ENCODE measurements at regions not wholly inside any gene's neighbourhood (a gene's known extent, or its start where the extent isn't known, plus 50 kb on each side); places are given as distances from the start of the nearest gene placed in this dataset.

DNA sequence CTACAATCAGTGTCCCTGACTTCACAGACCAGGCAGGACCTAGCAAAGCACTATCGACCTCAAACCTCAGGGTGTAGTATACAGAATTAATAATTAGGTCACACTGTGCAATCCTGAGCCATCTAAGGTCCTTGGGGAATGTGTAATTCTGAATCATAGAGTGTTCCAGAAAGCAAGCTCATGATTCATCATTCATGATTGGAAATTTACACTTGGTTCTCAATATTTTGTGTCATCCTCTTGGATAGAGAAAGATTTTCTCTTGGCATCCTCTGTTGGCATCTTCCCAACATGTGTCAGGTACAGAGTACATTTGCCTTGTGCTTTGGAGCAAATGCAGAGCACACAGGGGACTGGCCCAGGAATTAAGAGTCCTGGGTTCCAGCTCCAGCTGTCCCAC lies 245.0 kb upstream of the NT5C1B start:
- no peaks in the 10 kb centered on the region for H3K27me3 ChIP-seq
- H3K4me1 ChIP-seq = peaks cover 5 to 7% of the 10 kb centered on the region in 2 donors
- DNase-seq = no peak
- no peak for TF ChIP-seq POLR2A (IDR thresholded peaks at IDR 0.05)
- TF ChIP-seq, protein P1, sequence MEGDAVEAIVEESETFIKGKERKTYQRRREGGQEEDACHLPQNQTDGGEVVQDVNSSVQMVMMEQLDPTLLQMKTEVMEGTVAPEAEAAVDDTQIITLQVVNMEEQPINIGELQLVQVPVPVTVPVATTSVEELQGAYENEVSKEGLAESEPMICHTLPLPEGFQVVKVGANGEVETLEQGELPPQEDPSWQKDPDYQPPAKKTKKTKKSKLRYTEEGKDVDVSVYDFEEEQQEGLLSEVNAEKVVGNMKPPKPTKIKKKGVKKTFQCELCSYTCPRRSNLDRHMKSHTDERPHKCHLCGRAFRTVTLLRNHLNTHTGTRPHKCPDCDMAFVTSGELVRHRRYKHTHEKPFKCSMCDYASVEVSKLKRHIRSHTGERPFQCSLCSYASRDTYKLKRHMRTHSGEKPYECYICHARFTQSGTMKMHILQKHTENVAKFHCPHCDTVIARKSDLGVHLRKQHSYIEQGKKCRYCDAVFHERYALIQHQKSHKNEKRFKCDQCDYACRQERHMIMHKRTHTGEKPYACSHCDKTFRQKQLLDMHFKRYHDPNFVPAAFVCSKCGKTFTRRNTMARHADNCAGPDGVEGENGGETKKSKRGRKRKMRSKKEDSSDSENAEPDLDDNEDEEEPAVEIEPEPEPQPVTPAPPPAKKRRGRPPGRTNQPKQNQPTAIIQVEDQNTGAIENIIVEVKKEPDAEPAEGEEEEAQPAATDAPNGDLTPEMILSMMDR (IDR thresholded peaks at IDR 0.05) = no peak
- intact Hi-C loops (cut with DNase I) = no loop called here
- no peaks in the 10 kb centered on the region for H3K9me3 ChIP-seq
- H3K4me3 ChIP-seq (replicated peaks in 1 of 3) = no peak overlapping the region
- 50 to 93% methylated on average over 1 of the region's 1 CpG for WGBS, 2 donors
- H3K36me3 ChIP-seq = no peaks in the 10 kb centered on the region
- H3K27ac ChIP-seq = no peak overlapping the region

DNA sequence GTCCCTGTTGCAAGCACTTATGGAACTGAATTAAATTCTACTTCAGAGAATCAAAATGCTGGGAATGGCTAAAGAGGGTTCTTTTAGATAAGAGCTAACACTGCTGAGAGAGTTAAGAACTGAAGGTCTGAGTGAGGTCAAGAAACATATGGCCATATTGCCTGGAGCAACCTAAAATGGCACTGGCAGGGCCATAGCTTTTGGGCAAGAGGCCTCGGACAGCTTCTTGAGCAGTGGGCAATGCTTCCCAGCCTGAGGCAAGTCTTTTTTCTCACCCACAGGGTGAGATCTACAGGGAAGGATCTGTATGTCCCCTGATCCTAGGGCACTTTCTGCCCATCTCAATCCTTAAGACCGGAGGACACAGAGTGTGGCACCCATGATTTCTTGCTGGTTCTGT lies 244.6 kb upstream of the NT5C1B start:
- TF ChIP-seq, protein P1 (IDR thresholded peaks at IDR 0.05) = no peak
- TF ChIP-seq POLR2A (IDR thresholded peaks at IDR 0.05) = no peak
- H3K27ac ChIP-seq = no peak overlapping the region
- 85 to 95% methylated on average over 2 of the region's 2 CpGs for WGBS, 2 donors

DNA sequence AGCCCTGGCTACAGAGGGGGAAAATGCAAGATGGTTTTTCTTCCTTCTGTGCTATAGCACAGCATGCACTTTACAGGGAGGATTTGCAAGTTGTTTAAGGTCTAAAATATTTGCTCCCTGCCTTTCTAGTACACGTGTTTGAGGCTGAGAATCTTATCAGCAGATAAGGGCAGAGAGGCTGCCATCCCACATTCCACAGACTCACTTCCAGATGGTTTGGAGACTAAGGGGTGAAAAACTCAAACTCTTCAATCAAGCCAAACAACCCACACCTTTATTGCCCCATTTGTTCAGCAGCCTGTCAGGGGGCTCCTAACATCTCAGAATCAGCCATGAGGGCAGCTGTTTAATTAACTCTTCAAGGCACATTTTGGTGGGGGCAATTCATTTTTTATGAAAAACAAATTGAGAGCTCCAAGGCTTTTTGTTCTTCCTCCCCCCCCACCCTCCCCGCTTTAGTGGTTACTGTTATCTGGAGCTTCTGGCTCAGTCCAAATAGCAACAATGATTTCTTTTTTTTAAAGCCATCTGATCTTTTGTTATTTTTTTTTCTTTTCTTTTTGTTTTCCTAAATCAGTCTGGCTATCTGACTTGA lies 242.6 kb upstream of the NT5C1B start:
- Histone ChIP-seq H3K4me3 (replicated peaks in 1 of 3) (no peak overlapping the region), H3K27ac (no peak overlapping the region), H3K4me1 (peaks cover 9 to 10% of the 10 kb centered on the region in 2 donors), H3K36me3 (no peaks in the 10 kb centered on the region), H3K9me3 (no peaks in the 10 kb centered on the region), H3K27me3 (no peaks in the 10 kb centered on the region)
- no peak for DNase-seq
- intact Hi-C loops (cut with DNase I) = no loop called here
- no peak for TF ChIP-seq POLR2A (IDR thresholded peaks at IDR 0.05)
- TF ChIP-seq, protein P1 (IDR thresholded peaks at IDR 0.05) = no peak
- WGBS, 2 donors = 64 to 71% methylated on average over 2 of the region's 2 CpGs

More for the DNA sequence above, 244.6 kb upstream of the NT5C1B start:
- no peaks in the 10 kb centered on the region for H3K27me3 ChIP-seq
- H3K9me3 ChIP-seq = no peaks in the 10 kb centered on the region
- H3K36me3 ChIP-seq = no peaks in the 10 kb centered on the region
- H3K4me3 ChIP-seq (replicated peaks in 1 of 3) = no peak overlapping the region
- DNase-seq = no peak
- intact Hi-C loops (cut with DNase I) = no loop called here
- peaks cover 9 to 10% of the 10 kb centered on the region in 2 donors for H3K4me1 ChIP-seq

DNA sequence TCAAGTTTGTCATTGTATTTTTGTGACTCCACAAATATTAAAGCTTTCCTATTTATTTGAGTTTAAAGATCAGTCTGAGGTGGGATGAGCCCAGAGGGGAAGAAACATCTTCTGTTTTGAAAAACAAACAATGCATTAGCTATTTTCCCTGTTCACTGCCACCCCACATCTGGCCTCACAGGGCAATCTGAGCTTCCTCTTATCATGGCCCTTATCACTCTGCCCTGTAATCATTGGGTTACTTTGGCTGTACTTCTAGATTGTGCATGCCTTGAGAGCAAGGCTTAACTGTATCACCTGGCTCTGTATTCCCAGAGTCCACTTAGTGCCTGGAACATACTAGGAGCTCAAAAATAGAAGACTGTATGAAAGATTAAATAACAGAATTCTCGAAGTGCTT lies 241.6 kb upstream of the NT5C1B start:
- intact Hi-C loops (cut with DNase I) = no loop called here
- WGBS, 2 donors = 82 to 90% methylated on average over 1 of the region's 1 CpG
- Histone ChIP-seq H3K27me3 (no peaks in the 10 kb centered on the region), H3K4me1 (peaks cover 9 to 10% of the 10 kb centered on the region in 2 donors), H3K4me3 (replicated peaks in 1 of 3) (no peak overlapping the region), H3K9me3 (no peaks in the 10 kb centered on the region), H3K36me3 (no peaks in the 10 kb centered on the region), H3K27ac (no peak overlapping the region)
- DNase-seq = no peak
- TF ChIP-seq POLR2A (IDR thresholded peaks at IDR 0.05) = no peak
- TF ChIP-seq, protein P1 (IDR thresholded peaks at IDR 0.05) = no peak

DNA sequence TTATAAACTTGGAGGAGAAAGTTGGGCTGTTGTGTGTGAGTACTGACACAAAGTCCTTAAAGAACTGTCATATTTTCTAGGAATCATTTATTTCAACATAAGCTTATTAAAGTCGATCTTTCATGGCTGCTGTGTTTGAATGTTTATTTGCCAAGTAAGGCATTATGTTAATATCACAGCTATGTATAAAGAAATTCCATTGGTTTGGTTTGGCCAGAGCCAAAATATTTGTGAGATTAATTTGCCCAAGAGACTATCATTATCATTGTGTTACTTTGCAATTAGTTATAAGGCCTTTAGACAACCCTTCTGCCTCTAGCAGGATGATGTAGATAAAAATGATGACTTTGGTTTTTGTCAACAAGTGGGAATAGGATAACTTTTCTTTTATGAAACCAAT lies 240.6 kb upstream of the NT5C1B start:
- no peak for TF ChIP-seq POLR2A (IDR thresholded peaks at IDR 0.05)
- TF ChIP-seq, protein P1 (IDR thresholded peaks at IDR 0.05) = no peak
- Histone ChIP-seq H3K4me1 (peaks cover 9 to 10% of the 10 kb centered on the region in 2 donors), H3K9me3 (no peaks in the 10 kb centered on the region), H3K36me3 (no peaks in the 10 kb centered on the region), H3K27ac (peak overlapping the region in 1 of 3 donors; percentile 12), H3K4me3 (replicated peaks in 1 of 3) (no peak overlapping the region), H3K27me3 (no peaks in the 10 kb centered on the region)
- WGBS, 2 donors = 37 to 69% methylated on average over 1 of the region's 1 CpG
- intact Hi-C loops (cut with DNase I) = no loop called here
- no peak for DNase-seq

Data from thyroid gland (tissue), 4 donors.